Parathyroid adenoma (tissue), 2 donors: ENCODE measurements at regions not wholly inside any gene's neighbourhood (a gene's known extent, or its start where the extent isn't known, plus 50 kb on each side); places are given as distances from the start of the nearest gene placed in this dataset.

ENCODE experiments used
- H2AFZ ChIP-seq: fragments of 300-600 bp; sonication (generic); one replicate; pipeline ENCODE4 v1.7.0; 2017; ENCODE audit warnings: antibody characterized with exemption, mild to moderate bottlenecking
- H3K27ac ChIP-seq: fragments of 300-600 bp; sonication (generic); one replicate; pipeline ENCODE4 v1.7.0; 2017
- H3K27me3 ChIP-seq: fragments of 300-600 bp; sonication (generic); one replicate; pipeline ENCODE4 v1.7.0; 2017; ENCODE audit warnings: low read length; ENCODE audit not compliant: control insufficient read depth, insufficient read depth
- H3K36me3 ChIP-seq: fragments of 300-600 bp; sonication (generic); one replicate; pipeline ENCODE4 v1.7.0; 2017; ENCODE audit warnings: low read length; ENCODE audit not compliant: control insufficient read depth, insufficient read depth
- H3K4me1 ChIP-seq: fragments of 300-600 bp; sonication (generic); one replicate; pipeline ENCODE4 v1.7.0; 2017; ENCODE audit warnings: control low read depth
- H3K4me2 ChIP-seq: fragments of 300-600 bp; sonication (generic); one replicate; pipeline ENCODE4 v1.7.0; 2017; ENCODE audit warnings: low read length
- H3K4me3 ChIP-seq: fragments of 300-600 bp; sonication (generic); one replicate; pipeline ENCODE4 v1.7.0; 2017; ENCODE audit warnings: low read depth, low read length
- H3K79me2 ChIP-seq: fragments of 300-600 bp; sonication (generic); one replicate; pipeline ENCODE4 v1.7.0; 2017; ENCODE audit warnings: control low read depth
- H3K9ac ChIP-seq: fragments of 300-600 bp; sonication (generic); one replicate; pipeline ENCODE4 v1.7.0; 2017; ENCODE audit warnings: mild to moderate bottlenecking
- H3K9me3 ChIP-seq: fragments of 300-600 bp; sonication (generic); one replicate; pipeline ENCODE4 v1.7.0; 2017; ENCODE audit warnings: low read length; ENCODE audit not compliant: control insufficient read depth
- TF ChIP-seq, protein P1 (sequence below): fragments of 300-600 bp; sonication (generic); IDR thresholded peaks from one replicate; pipeline ENCODE4 v1.7.0; 2017; ENCODE audit warnings: antibody characterized with exemption, mild to moderate bottlenecking
- donor health status: primary hyperparathyroidism.

DNA sequence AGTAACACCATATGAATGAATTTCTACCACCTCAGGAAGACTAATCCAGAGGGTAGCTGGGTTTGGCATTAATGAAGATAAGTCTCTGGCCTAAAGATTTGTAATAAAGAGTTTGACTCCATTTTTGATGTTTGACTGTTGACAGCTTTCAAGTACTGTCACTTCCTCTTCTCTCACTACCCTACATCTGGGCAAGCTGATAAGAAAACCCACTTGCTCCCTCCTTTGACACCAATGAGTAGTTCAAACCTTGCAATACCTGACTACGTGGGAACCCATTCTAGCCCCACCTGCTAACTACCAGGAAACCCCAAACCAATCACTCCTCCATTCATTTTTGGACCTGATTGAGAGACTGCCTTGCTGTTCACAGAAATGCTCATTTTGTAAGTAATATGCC lies 621.5 kb downstream of the TENT5A start:
- no peak overlapping the region for H3K4me2 ChIP-seq
- H3K9me3 ChIP-seq = no peaks in the 10 kb centered on the region
- H3K4me3 ChIP-seq = no peak overlapping the region
- no peak overlapping the region for H3K9ac ChIP-seq
- no peaks in the 10 kb centered on the region for H3K36me3 ChIP-seq
- H2AFZ ChIP-seq = no peak overlapping the region
- H3K79me2 ChIP-seq = no peaks in the 10 kb centered on the region
- H3K27ac ChIP-seq = no peak overlapping the region
- no peaks in the 10 kb centered on the region for H3K27me3 ChIP-seq
- TF ChIP-seq, protein P1, sequence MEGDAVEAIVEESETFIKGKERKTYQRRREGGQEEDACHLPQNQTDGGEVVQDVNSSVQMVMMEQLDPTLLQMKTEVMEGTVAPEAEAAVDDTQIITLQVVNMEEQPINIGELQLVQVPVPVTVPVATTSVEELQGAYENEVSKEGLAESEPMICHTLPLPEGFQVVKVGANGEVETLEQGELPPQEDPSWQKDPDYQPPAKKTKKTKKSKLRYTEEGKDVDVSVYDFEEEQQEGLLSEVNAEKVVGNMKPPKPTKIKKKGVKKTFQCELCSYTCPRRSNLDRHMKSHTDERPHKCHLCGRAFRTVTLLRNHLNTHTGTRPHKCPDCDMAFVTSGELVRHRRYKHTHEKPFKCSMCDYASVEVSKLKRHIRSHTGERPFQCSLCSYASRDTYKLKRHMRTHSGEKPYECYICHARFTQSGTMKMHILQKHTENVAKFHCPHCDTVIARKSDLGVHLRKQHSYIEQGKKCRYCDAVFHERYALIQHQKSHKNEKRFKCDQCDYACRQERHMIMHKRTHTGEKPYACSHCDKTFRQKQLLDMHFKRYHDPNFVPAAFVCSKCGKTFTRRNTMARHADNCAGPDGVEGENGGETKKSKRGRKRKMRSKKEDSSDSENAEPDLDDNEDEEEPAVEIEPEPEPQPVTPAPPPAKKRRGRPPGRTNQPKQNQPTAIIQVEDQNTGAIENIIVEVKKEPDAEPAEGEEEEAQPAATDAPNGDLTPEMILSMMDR = no peak
- no peaks in the 10 kb centered on the region for H3K4me1 ChIP-seq

DNA sequence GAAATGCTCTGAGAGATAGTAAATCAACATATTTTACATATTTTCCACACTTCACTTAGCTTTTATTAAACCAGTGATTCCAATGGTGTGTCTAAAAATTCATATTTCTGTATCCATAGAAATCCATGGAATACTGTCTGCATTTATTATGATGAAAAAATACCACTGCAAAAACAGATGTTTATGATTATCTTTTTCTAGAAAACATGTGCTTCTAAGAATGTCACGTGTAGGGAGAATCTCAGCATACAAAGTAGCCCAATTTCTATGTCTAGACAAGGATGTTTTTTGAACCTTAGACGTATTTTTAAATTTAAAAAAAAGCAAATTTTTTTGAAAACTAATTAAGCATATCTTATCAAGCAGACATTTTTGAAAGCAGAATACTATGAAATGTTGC lies 622.4 kb downstream of the TENT5A start:
- no peaks in the 10 kb centered on the region for H3K9me3 ChIP-seq
- H3K27me3 ChIP-seq = no peaks in the 10 kb centered on the region
- H3K27ac ChIP-seq = no peak overlapping the region
- H3K36me3 ChIP-seq = no peaks in the 10 kb centered on the region
- no peak overlapping the region for H2AFZ ChIP-seq
- H3K4me2 ChIP-seq = no peak overlapping the region
- no peak overlapping the region for H3K4me3 ChIP-seq
- no peaks in the 10 kb centered on the region for H3K79me2 ChIP-seq
- TF ChIP-seq, protein P1 = no peak
- no peaks in the 10 kb centered on the region for H3K4me1 ChIP-seq
- no peak overlapping the region for H3K9ac ChIP-seq

DNA sequence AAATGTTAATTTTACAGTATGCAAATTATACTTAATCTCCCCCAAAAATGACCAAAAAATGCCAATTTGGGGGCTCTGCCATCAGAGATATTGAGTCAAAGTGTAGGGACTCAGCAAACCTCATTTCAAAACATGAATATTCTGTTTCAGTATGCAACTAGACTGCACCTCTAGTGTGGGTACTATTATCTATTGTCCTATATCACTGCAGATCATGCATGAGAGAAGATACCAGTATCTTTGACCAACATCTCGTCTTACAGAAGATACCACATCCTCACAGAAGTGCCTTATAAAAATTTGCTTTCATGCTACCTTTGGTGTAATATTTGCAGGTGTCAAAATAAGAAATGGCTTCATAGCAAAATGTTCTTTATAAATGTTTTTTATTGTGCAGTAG lies 623.8 kb downstream of the TENT5A start:
- no peaks in the 10 kb centered on the region for H3K36me3 ChIP-seq
- TF ChIP-seq, protein P1 = no peak
- no peaks in the 10 kb centered on the region for H3K79me2 ChIP-seq
- H3K4me1 ChIP-seq = no peaks in the 10 kb centered on the region
- no peaks in the 10 kb centered on the region for H3K9me3 ChIP-seq
- H2AFZ ChIP-seq = no peak overlapping the region
- H3K4me2 ChIP-seq = no peak overlapping the region
- H3K4me3 ChIP-seq = no peak overlapping the region
- no peak overlapping the region for H3K27ac ChIP-seq
- H3K27me3 ChIP-seq = no peaks in the 10 kb centered on the region
- H3K9ac ChIP-seq = no peak overlapping the region

GRCh38 chr6:81126150-81126549 lies 626.3 kb downstream of the TENT5A start:
- H3K27ac ChIP-seq = no peak overlapping the region
- H3K79me2 ChIP-seq = no peaks in the 10 kb centered on the region
- TF ChIP-seq, protein P1 = no peak
- no peak overlapping the region for H3K9ac ChIP-seq
- no peaks in the 10 kb centered on the region for H3K36me3 ChIP-seq
- no peaks in the 10 kb centered on the region for H3K4me1 ChIP-seq
- H3K4me2 ChIP-seq = no peak overlapping the region
- H3K27me3 ChIP-seq = no peaks in the 10 kb centered on the region
- no peaks in the 10 kb centered on the region for H3K9me3 ChIP-seq
- no peak overlapping the region for H3K4me3 ChIP-seq
- no peak overlapping the region for H2AFZ ChIP-seq

DNA sequence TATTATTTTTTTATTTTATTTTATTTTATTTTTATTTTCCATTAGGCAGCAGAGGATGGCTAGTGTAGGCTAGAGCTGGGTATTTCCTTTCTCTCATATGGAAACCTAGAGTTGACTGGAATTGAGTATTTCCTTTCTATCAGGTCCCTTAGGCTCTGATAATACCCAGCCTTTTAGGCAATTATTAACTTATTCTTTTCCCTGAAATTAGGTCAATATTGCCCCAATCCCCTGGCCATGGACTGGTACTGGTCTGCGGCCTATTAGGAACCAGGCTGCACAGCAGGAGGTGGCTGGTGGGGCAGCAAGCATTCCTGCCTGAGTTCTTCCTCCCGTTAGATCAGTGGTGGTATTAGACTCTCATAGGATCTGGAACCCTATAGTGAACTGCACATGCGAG lies 632.2 kb downstream of the TENT5A start:
- no peaks in the 10 kb centered on the region for H3K9me3 ChIP-seq
- H3K27ac ChIP-seq = no peak overlapping the region
- TF ChIP-seq, protein P1 = no peak
- no peaks in the 10 kb centered on the region for H3K27me3 ChIP-seq
- H3K4me1 ChIP-seq = no peaks in the 10 kb centered on the region
- H2AFZ ChIP-seq = no peak overlapping the region
- no peaks in the 10 kb centered on the region for H3K36me3 ChIP-seq
- no peaks in the 10 kb centered on the region for H3K79me2 ChIP-seq
- H3K9ac ChIP-seq = no peak overlapping the region
- no peak overlapping the region for H3K4me3 ChIP-seq
- no peak overlapping the region for H3K4me2 ChIP-seq
